ENCODE measurements at regions not wholly inside any gene's neighbourhood (a gene's known extent, or its start where the extent isn't known, plus 50 kb on each side); places are given as distances from the start of the nearest gene placed in this dataset.

GRCh38 chr14:50039734-50040400 lies 76.5 kb downstream of the VCPKMT start:
- Histone ChIP-seq H3F3A (ENCODE audit: low read depth) (no peaks in the 10 kb centered on the region), H3K4me3 (no peak overlapping the region), H4K20me1 (ENCODE audit: low read depth) (no peaks in the 10 kb centered on the region), H3K4me1 (no peaks in the 10 kb centered on the region), H3K4me2 (no peak overlapping the region), H3K36me3 (no peaks in the 10 kb centered on the region), H3K9ac (no peak overlapping the region), H3K27ac (no peak overlapping the region), H2AFZ (replicated peaks) (no peak overlapping the region), H3K27me3 (no peaks in the 10 kb centered on the region), H3K9me3 (ENCODE audit: low read depth) (no peaks in the 10 kb centered on the region), H3K79me2 (ENCODE audit: low read depth) (no peaks in the 10 kb centered on the region)
- Mint-ChIP-seq H3K9me3 (no peaks in the 10 kb centered on the region), H3K36me3 (no peaks in the 10 kb centered on the region), H3K27ac (no peak overlapping the region), H3K4me1 (no peaks in the 10 kb centered on the region), H3K27me3 (ENCODE audit: insufficient read depth, low read depth) (peaks cover 3% of the 10 kb centered on the region), H3K4me3 (no peak overlapping the region)
- TF ChIP-seq EZH2 (IDR thresholded peaks at IDR 0.05) (no peak), CTCF (IDR thresholded peaks at IDR 0.05) (no peak), EZH2phosphoT487 (IDR thresholded peaks at IDR 0.05) (no peak)
- no peak for DNase-seq (ENCODE audit: low spot score)

GRCh38 chr14:50040401-50040775 lies 76.0 kb downstream of the VCPKMT start:
- Histone ChIP-seq H2AFZ (replicated peaks) (peak overlapping the region; percentile 36), H3K4me3 (no peak overlapping the region), H3K4me2 (no peak overlapping the region), H3K4me1 (no peaks in the 10 kb centered on the region), H4K20me1 (ENCODE audit: low read depth) (no peaks in the 10 kb centered on the region), H3K9ac (no peak overlapping the region), H3F3A (ENCODE audit: low read depth) (no peaks in the 10 kb centered on the region), H3K9me3 (ENCODE audit: low read depth) (no peaks in the 10 kb centered on the region), H3K27me3 (no peaks in the 10 kb centered on the region), H3K79me2 (ENCODE audit: low read depth) (no peaks in the 10 kb centered on the region), H3K27ac (no peak overlapping the region), H3K36me3 (no peaks in the 10 kb centered on the region)
- no peak for DNase-seq (ENCODE audit: low spot score)
- Mint-ChIP-seq H3K27ac (no peak overlapping the region), H3K4me1 (no peaks in the 10 kb centered on the region), H3K36me3 (no peaks in the 10 kb centered on the region), H3K4me3 (no peak overlapping the region), H3K27me3 (ENCODE audit: insufficient read depth, low read depth) (peaks cover 3% of the 10 kb centered on the region), H3K9me3 (no peaks in the 10 kb centered on the region)
- TF ChIP-seq EZH2 (IDR thresholded peaks at IDR 0.05) (no peak), EZH2phosphoT487 (IDR thresholded peaks at IDR 0.05) (no peak), CTCF (IDR thresholded peaks at IDR 0.05) (no peak)

GRCh38 chr14:50040895-50041465 lies 75.4 kb downstream of the VCPKMT start:
- Histone ChIP-seq H3K79me2 (ENCODE audit: low read depth) (no peaks in the 10 kb centered on the region), H3K4me3 (no peak overlapping the region), H3F3A (ENCODE audit: low read depth) (no peaks in the 10 kb centered on the region), H4K20me1 (ENCODE audit: low read depth) (no peaks in the 10 kb centered on the region), H3K4me1 (no peaks in the 10 kb centered on the region), H3K4me2 (no peak overlapping the region), H2AFZ (replicated peaks) (peak overlapping the region; percentile 36), H3K36me3 (no peaks in the 10 kb centered on the region), H3K27ac (no peak overlapping the region), H3K9me3 (ENCODE audit: low read depth) (no peaks in the 10 kb centered on the region), H3K9ac (no peak overlapping the region), H3K27me3 (no peaks in the 10 kb centered on the region)
- Mint-ChIP-seq H3K27ac (peak overlapping the region; percentile 71), H3K36me3 (no peaks in the 10 kb centered on the region), H3K27me3 (ENCODE audit: insufficient read depth, low read depth) (peaks cover 3% of the 10 kb centered on the region), H3K4me1 (no peaks in the 10 kb centered on the region), H3K9me3 (peaks cover 4% of the 10 kb centered on the region), H3K4me3 (no peak overlapping the region)
- DNase-seq (ENCODE audit: low spot score): no peak
- no peak for TF ChIP-seq EZH2 (IDR thresholded peaks at IDR 0.05)
- no peak for TF ChIP-seq EZH2phosphoT487 (IDR thresholded peaks at IDR 0.05)
- no peak for TF ChIP-seq CTCF (IDR thresholded peaks at IDR 0.05)
